ENCODE measurements at regions not wholly inside any gene's neighbourhood (a gene's known extent, or its start where the extent isn't known, plus 50 kb on each side); places are given as distances from the start of the nearest gene placed in this dataset.

DNA sequence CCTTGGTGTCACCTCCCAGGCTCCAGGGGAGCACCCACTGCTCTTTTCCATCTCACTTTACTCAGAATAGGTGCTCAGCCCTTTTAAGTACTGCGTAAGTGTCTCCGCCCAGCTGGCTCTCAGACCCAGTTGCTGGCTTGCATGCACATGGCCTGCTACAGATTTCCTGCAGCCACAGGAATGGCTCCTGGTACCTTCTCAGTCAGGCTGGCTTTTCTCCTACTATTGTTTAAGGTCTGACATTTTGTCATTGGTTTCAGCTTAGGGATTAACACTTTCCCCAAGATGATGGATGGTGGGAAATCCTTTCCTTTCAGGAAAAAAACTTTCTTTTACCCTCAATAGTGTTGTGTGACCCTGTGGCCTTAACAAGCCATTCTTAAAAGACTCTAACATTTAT is 1652.3 kb upstream of the WWC1 start:
- TF ChIP-seq, protein P1, sequence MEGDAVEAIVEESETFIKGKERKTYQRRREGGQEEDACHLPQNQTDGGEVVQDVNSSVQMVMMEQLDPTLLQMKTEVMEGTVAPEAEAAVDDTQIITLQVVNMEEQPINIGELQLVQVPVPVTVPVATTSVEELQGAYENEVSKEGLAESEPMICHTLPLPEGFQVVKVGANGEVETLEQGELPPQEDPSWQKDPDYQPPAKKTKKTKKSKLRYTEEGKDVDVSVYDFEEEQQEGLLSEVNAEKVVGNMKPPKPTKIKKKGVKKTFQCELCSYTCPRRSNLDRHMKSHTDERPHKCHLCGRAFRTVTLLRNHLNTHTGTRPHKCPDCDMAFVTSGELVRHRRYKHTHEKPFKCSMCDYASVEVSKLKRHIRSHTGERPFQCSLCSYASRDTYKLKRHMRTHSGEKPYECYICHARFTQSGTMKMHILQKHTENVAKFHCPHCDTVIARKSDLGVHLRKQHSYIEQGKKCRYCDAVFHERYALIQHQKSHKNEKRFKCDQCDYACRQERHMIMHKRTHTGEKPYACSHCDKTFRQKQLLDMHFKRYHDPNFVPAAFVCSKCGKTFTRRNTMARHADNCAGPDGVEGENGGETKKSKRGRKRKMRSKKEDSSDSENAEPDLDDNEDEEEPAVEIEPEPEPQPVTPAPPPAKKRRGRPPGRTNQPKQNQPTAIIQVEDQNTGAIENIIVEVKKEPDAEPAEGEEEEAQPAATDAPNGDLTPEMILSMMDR (optimal IDR thresholded peaks at IDR 0.05 in 1 of 3, IDR thresholded peaks at IDR 0.05 in 1 of 3, conservative IDR thresholded peaks at IDR 0.05 in 1 of 3; ENCODE audit: extremely low read depth in 1 of 3, insufficient read depth in 2 of 3, low read length in 3 of 3) = no peak
- TF ChIP-seq EZH2 (IDR thresholded peaks at IDR 0.05; ENCODE audit: low read length) = no peak

All from keratinocyte (primary cell).